ENCODE measurements at regions not wholly inside any gene's neighbourhood (a gene's known extent, or its start where the extent isn't known, plus 50 kb on each side); places are given as distances from the start of the nearest gene placed in this dataset.
"Not testable (repeated sequence)": the region's sequence is repeated elsewhere in the genome, so short reads cannot be mapped to it uniquely, and the experiment has no call there.

- DNase-seq, result no peak
These were observed 226.5 kb downstream of the IRS1 start for GRCh38 chr2:226573158-226573557.

- no peak for DNase-seq
These were observed 235.0 kb downstream of the IRS1 start for GRCh38 chr2:226564667-226565066.

GRCh38 chr2:226561962-226562361 is 237.7 kb downstream of the IRS1 start:
- DNase-seq, result no peak

- DNase-seq, result no peak
These were observed 239.3 kb downstream of the IRS1 start for GRCh38 chr2:226560325-226560724.

GRCh38 chr2:226559536-226559935 is 240.1 kb downstream of the IRS1 start:
- DNase-seq, result no peak

- no peak for DNase-seq
These were observed 241.2 kb downstream of the IRS1 start for GRCh38 chr2:226558418-226558817.

- no peak for DNase-seq
These were observed 243.6 kb downstream of the IRS1 start for GRCh38 chr2:226556050-226556449.

- DNase-seq, result no peak
These were observed 244.9 kb downstream of the IRS1 start for GRCh38 chr2:226554701-226555100.

GRCh38 chr2:226553333-226553732 is 246.3 kb downstream of the IRS1 start:
- DNase-seq, result no peak

GRCh38 chr2:226552571-226553285 is 246.9 kb downstream of the IRS1 start:
- DNase-seq, result no peak

GRCh38 chr2:226551522-226552250 is 247.9 kb downstream of the IRS1 start:
- no peak for DNase-seq

- no peak for DNase-seq
These were observed 248.8 kb downstream of the IRS1 start for GRCh38 chr2:226550801-226551200.

- no peak for DNase-seq
These were observed 250.9 kb downstream of the IRS1 start for GRCh38 chr2:226548732-226549131.

GRCh38 chr2:226544596-226545210 is 254.9 kb downstream of the IRS1 start:
- DNase-seq, result no peak

GRCh38 chr2:226540204-226540994 is 259.2 kb downstream of the IRS1 start:
- no peak for DNase-seq

- no peak for DNase-seq
These were observed 263.2 kb downstream of the IRS1 start for GRCh38 chr2:226536410-226536809.

GRCh38 chr2:226532976-226533375 is 266.6 kb downstream of the IRS1 start:
- DNase-seq, result not testable (repeated sequence)

GRCh38 chr2:226531061-226531810 is 268.4 kb downstream of the IRS1 start:
- DNase-seq, result no peak

- no peak for DNase-seq
These were observed 270.1 kb downstream of the IRS1 start for GRCh38 chr2:226529556-226529955.

- DNase-seq, result no peak
These were observed 272.9 kb downstream of the IRS1 start for GRCh38 chr2:226526716-226527115.

GRCh38 chr2:226524381-226524843 is 275.2 kb downstream of the IRS1 start:
- DNase-seq, result no peak

GRCh38 chr2:226520723-226521122 is 278.9 kb downstream of the IRS1 start:
- no peak for DNase-seq

All from stimulated activated CD4-positive, alpha-beta T cell treated with anti-CD3 and anti-CD28 coated beads, Interleukin-2, amount 100 ng/mL, for 24 hours (primary cell).